LoVo (cell line): ENCODE measurements at regions not wholly inside any gene's neighbourhood (a gene's known extent, or its start where the extent isn't known, plus 50 kb on each side); places are given as distances from the start of the nearest gene placed in this dataset.
"Not testable (repeated sequence)": the region's sequence is repeated elsewhere in the genome, so short reads cannot be mapped to it uniquely, and the experiment has no call there.

Experiments used
- DNase-seq: peaks from one replicate; pipeline ENCODE4 v3.0.0-alpha.2; 2016; ENCODE audit warnings: low spot score

DNA sequence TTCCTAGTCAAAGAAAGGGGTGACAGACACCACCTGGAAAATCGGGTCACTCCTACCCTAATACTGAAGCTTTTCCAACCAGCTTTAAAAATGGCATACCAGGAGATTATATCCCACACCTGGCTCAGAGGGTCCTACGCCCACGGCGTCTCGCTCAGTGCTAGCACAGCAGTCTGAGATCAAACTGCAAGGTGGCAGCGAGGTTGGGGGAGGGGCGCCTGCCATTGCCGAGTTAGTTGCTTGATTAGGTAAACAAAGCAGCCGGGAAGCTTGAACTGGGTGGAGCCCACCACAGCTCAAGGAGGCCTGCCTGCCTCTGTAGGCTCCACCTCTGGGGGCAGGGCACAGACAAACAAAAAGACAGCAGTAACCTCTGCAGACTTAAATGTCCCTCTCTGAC lies 127.1 kb downstream of the NXPE2 start:
- DNase-seq = not testable (repeated sequence)

DNA sequence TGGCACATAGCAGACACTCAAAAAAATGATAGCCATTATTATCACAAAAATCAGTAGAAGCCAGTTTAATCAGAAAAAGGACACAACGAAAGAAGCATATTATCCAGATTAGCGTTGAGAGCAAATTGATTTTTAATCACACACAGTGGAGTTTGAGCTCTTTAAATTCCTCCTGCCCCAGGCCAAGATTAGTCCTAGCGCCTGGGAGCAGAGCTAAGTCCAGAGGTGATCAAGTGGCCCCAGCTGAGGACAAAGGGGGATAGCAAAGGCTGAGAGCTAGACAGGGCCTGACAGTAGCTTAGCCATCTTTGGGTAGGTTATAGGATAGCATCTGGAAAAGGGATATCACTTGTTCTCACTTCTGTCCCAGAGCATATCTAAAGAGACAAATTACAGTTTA lies 133.6 kb downstream of the NXPE2 start:
- DNase-seq = no peak

DNA sequence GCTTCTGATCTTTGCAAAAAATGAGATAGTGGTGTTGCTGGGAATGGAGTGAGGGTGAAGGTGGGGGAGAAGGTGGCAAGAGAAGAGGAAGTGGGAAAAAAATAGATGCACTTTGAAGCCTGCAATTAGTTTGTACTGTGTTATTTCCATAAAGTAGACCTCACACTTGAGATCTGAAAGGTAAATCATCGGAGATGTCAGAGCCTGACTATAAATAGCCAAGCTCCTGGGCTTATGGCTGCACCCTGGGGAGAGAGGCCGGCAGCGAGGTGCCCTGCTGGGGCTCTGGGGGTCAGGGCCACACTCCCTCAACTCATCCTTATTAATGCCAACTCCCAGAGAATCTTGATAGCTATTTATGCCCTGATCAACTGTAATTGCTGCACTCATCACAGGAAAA lies 134.4 kb downstream of the NXPE2 start:
- no peak for DNase-seq

DNA sequence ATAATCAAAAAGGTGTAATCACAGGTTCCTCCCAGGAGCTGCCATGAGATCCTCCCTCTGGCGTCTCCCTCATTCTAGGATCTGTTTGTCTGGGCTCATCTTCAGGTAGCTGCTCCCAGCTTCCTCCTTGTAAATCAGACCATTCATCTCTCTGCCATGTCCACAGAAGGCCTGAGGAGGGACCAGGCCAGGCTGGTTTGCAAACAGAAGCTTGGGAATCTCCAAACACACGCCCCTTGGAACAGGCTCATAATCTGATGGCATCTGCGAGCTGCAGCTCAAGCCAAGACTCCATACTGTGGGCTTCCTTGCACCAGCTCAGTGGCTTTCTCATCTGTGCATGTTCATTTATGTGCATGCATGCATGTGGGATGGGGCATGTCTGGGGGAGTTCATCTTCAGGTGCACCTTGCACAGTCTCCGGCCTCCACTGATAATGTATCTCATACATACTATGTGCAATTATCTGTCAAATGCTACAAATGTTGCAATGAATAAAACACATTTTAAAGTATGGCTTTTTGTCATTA lies 134.9 kb downstream of the NXPE2 start:
- no peak for DNase-seq

DNA sequence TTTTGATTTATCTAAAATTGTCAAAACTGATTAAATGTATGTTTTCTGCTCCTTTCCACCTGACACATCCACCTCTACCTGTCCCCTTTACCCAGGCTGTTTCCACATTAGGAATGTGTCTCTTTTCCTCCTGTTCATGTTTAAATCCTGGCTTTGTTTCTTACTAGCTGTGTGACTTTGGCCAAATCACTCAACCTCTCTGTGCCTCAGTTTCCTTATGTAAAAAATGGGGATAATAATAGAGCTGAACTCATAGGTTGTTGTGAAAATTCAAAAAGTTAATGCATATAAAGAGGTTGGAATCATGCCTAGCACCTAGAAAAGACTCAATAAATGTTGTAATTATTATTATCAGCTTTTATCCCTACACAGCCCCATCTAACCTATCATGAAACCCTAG lies 136.8 kb downstream of the NXPE2 start:
- no peak for DNase-seq

DNA sequence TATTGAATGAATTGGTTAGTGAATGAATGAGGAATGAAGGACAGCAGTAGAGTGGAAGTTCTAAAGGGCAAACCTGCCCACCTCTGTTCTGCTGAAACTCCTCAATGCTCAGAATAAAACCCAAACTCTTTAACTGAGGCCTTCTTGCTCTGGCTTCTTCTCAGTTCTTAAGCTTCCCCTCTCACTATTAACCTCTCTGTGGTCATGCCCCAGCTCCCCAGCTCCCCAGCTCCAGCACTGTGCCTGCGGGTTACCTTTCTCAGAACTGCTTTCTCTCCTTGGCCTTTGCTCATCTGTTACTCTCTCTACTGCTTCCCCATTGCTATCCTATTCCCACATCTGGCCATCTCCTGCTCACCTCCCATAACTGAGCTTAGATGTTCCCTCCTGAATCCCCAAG lies 137.4 kb downstream of the NXPE2 start:
- DNase-seq = no peak

DNA sequence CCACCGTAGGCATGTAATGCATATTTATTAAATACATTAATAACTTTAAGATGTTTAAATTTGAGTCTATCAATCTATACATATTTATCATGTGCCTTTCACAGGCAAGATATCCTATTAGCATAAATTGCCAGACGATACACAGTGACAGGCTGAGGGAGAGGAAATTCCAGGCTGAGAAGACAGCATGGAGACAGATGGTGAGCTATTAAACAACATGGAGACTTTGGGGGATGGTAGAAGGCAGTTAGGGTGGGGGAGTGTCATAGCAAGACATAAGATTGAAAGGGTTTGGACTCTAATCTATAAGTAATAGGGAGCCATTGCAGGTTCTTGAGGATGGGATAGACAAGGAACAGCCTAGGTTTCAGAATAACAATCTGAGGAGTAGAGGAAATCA lies 138.5 kb downstream of the NXPE2 start:
- DNase-seq = no peak

DNA sequence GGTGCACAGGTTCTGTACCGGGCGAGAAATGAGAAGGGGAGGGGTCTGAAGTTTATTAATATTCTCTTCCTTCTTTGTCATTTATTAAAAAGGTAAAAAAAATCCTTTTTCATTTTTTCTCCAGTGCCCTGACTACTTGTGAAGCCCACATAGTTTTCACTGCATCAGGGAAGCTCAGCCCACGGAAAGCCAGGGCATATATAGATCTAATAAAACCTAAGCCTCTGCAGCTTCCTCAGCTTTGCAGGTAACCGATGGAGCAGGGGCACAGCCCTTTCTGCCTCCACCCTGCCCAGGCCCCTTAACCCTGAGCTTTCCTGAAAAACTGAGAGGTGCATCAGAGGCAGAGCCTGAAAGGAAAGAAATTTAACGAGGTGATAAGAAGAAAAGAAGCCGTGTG lies 140.1 kb downstream of the NXPE2 start:
- DNase-seq = no peak

DNA sequence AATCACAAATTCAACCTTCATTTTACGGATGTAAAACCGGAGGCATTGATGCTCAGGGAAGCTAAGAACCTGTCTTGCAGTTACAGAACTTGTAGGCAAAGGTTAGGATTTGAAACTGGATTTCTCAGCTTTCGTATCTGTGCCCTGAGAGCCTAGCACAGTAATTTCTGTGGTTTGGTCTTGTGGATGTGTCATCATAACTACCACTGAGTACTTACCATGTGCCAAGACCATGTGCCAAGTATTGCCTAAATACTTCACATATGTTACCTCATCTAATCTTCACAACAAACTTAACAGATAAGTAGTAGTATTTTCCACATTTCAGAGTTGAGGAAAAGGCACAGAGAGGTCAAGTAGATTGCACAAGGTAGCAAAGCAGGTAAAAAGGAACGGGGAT lies 140.7 kb downstream of the NXPE2 start:
- no peak for DNase-seq

DNA sequence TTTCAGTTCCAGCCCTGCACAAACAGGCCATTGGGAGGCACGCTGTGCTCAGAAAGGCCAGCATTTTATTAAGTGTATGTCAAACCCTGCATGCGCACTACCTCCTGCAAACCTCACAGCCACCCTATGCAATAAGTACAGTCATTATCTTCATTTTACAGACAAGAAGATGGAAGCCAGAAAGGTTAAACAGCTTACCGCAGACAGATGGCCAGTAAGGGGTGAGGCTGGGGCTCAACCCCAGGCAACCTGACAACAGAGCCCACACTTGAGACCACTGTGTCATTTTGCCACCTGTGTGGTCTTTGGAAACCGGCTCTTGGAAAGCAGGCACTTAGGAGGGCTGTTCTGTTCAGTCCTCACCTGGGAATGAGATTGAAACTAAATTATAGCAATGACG lies 142.3 kb downstream of the NXPE2 start:
- no peak for DNase-seq

DNA sequence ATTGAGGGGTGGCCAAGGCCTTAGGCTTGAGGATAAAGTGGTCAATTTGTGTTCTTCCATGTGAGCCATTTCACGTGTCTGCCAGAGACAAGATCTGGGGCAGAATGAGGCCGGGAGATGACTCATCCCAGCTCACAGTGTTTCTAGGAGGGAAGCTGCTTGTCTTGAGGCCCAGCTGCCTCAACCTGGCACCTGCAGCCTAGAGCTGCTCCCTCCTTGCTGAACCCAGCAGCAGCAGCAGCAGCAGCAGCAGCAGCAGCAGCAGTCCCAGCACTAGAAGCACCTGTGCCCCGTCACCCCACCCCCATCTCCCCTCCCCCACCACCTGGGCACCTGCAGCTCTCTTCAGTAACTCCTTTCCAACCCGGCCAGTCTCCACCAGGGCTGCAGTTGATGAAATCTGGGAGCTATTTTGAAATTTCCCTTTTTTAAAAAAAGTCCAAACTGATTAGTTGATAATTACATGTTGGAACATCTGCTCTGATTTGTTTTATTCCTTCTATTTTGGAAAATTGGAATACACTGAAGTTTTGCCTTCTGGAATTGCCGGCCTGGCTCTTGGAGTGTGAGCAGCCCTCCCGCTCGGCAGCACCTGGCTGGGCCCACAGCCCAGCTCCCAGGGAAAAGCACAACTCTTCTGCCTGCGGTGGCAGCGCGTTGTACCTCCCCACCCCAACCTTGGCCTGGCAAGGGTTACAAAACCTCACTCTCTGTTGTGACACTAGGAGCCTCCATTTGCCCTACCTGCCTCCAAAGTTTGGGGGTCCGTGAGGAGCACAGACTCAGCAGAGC lies 143.5 kb downstream of the NXPE2 start:
- no peak for DNase-seq

DNA sequence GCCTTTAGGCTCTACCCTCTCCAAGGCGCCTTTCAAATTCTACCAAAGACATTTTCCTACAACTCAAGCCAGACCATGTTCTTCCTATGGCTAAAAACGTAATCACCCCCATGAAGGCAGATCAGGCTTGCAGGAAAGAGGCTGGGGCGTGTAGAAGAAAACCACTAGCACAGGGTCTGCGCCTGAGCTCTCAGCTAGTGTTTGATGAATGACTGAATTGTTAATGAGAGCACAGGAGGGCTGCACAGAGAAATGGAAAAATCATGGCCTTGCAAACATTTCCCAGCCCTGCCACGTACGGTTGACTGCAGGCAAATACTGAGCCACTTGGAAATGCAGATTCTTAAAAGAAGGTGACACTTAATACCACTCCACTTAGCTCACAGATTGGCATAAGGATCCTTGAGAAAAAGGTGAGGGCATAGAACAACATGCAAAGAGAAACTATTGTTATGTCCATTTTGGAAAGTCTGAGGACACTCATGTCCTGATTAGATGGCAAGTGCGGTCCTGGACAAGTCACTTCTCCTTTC lies 148.6 kb downstream of the NXPE2 start:
- DNase-seq = no peak

DNA sequence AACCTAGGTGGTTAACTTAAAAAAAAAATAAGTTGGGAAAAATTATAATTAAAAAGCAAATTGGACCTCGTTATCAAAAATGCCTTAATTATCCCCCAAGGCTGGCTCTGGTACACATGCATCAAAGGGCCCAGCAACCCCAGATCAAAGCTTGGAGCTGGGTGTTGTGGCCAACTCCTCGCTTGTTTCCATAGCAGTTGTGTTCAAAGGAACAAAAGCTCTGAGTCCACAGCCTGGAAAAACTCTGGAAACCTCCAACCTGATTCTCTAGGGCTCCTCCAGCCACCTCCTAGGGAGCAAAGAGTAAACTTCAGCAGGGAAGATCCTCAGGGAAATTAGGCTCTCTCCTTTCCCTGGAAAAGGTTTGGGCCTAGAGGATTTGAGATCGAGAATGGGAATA lies 149.4 kb downstream of the NXPE2 start:
- DNase-seq = no peak

DNA sequence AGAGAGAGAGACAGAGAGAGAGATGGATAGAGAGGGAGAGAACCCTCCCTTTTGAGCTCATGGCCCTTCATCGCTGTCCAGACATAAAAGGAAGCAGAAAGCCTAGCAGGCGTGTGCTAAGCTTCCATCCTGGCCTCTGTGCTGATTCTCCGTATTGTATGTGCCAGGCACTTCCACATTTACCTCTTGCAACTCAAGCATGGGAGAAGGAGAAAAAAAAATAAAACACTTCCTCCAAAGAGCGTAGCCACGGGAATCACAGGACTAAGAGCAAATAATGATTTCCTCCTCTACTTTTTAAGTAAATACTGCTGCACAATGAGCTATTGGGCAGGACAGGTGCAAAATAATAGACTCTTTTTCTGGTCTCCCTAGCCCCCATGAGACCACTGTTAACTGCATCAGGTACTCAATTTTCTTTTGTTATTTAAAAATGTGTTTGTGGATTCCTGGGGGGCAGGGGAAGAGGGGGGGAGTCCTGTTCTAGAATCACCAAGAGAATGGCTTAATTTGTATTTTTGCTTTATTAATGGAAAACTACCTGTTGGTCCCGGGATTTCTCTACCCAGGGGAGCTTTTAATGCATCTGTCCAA lies 154.3 kb downstream of the NXPE2 start:
- DNase-seq = no peak

DNA sequence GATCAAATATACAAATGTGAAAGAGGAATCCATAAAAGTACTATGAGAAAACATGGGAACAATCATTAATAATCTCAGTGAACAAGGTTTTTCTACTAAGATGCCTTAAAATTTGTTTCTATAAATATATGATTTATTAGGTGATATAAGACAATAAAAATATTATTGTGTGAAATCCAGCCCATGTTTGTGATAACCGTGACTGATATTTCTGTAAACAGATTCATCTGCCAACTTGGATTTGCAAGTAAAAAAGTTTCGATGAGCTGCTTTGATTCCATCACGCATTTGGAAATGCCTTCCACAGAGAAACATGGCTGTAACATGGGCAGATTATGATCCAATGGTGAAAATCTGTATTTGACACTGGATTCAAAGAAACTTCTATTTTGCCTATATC lies 157.8 kb downstream of the NXPE2 start:
- no peak for DNase-seq

DNA sequence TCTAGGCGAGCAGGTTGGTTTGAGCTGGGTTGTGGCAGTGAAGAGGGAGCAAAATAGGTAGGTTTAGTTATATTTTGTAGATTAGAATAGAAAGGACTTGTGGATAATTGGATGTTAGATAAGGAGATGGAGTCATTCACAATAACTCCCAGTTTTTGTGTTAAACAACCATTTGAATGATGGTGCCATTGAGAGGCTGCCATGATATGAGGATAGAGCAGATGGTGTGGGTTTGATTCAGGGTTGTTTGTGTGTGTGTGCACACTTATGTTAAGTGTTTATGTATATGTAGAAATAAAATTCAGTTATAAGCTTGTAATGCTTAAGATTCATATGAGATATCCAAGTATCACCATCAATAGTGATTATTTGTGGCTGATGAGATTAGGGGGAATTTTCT lies 166.6 kb downstream of the NXPE2 start:
- DNase-seq = no peak

DNA sequence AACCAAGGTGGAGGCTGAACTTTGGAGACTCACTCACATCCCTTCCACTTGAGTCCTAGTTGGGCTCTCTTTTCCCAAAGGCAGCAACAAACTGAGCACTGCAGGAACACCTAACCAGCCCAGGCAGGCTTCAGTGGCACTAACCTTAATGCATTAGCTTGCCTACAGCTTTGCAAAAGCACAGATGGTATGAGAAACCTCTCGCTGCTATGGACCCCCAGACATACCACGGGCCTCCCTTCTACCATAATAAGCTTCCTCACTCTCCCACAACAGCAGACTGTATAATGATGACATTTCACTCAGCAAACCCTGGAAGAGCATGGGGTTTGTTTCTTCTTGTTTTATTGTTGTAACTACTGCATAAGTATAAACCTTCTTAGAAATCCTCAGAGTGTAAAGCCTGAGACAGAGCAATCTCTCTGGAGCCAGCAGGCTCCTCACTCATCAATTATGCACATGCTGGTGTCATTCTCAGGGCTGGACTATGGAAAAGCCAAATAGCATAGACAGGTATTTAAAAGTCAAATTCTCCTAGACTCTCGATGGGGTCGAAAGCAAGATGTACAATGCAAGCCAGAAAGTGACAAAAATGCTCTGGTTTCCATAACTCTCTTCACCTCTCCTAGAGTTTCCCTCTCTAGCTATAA lies 167.6 kb downstream of the NXPE2 start:
- DNase-seq = no peak

DNA sequence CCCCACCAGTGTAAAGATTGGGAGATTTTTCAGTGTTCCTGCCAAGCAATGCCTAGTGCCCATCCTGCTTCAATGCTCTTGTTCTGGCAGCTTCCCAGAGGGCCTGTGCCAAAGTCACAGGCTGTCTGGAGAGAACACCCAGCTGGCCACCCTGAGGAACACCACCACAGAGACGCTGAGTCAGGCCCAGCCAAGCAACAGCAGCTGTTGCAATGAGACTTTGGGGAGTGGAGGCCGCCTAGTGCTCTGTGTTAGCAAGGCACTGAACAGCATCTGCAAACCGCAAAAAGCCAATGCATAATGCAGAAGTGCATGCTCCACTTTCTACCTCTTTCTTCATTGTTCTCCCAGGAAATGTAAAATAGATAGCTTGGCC lies 168.1 kb downstream of the NXPE2 start:
- DNase-seq = no peak

DNA sequence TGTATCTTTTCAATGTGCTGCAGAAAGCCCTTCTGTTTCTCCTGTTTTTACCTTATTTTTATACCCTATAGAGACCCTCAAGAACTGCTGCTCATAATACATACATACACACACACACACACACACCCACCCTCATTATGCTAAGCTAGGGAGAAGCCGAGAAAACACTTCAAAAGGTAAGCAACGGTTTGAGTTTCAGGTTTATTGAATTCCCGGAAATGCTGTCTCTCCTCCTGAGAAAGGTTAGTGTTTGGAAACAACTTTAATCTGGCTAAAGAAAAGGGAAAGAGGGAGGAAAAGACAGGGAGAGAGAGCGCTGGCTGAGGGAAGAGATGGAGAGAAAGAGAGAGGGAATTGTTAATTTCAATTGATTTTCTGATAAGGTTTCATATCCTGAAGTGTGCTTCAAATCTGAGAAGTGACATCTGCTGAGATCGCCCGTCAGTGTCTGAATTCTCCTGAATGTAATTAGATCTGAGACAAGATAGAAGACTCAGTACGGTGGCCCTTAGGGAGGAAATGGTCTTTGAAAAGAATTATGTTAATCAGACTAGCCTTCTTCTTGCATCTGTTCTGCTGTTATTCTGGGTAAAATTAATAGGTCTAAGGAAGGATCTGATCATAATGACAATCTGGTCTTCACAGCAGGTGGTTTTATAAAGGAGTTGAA lies 169.1 kb downstream of the NXPE2 start:
- no peak for DNase-seq

DNA sequence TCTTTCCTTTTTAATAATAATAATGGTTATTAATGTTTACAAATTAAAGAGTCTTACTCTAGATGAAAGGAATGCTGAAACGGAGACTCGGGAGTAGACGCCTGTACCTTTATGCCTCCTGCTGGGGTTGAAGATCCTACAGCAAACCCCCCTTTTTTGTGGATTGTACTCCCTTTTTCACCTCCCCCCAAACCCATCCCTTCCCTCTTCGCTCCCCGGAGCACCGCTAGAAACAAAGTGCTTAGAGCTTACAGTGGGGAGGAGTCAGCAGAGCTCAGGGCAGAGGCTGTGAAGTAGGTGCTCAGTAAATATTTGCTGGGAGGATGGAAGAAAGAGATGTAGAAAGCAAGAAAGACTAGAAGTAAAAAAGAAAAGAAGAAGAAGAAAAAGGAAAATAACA lies 169.7 kb downstream of the NXPE2 start:
- no peak for DNase-seq

DNA sequence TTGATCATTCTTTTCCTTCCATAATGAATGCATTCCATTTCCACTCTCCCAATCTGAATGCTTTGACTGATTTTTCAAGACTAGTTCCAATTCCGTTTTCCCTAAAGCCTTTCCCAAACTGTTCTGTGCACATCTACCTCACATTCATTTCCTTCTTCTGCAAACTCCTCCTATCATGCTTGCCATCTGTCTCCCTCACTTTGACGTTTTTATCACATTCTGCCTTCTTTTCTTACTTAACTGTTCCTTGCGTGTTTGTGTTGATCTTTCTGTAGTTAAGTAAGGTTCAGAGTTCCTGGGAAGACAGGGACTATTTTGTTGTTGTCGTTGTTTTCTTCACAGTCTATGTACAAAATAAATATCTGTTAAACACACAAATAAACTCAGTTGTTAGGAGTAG lies 179.0 kb downstream of the NXPE2 start:
- no peak for DNase-seq

DNA sequence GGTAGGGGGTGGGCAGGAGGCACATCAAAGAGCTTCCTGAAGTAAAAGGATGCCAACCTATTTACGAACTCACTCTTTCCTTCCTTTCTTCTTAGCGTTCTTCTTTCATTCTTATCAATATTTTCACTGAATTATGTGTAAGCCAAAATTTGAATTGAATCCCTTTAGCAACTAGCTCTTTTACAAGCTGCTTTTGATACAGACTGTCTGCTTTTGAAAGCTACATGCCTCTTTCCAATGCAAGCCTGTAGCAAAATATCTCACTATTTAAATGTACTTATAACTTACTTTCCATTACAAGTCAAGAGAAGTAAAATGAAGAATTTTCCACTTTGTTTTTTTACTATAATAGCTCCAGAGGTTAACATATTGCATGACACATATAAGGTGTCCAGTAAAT lies 186.6 kb downstream of the NXPE2 start:
- DNase-seq = no peak

DNA sequence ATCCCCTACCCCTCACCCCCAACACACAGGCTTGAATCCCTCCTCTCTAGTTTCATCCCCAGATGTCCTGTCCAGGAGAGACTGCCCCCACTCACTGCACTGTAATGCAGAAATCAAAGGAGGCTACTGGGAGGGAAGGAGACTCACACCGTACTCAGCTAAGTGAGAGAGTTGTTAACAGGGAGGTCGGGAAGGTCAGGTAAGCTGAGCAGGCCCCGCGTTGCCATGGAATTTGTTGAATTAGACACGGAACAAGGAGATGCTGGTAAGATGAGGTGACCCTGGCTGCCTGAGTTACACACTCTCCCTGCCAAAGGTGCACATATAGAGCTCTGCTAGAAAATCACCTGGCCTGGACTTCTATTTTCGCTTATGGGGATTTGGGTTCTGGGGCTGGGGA lies 197.9 kb downstream of the NXPE2 start:
- no peak for DNase-seq
